ENCODE measurements at regions not wholly inside any gene's neighbourhood (a gene's known extent, or its start where the extent isn't known, plus 50 kb on each side); places are given as distances from the start of the nearest gene placed in this dataset.

DNA sequence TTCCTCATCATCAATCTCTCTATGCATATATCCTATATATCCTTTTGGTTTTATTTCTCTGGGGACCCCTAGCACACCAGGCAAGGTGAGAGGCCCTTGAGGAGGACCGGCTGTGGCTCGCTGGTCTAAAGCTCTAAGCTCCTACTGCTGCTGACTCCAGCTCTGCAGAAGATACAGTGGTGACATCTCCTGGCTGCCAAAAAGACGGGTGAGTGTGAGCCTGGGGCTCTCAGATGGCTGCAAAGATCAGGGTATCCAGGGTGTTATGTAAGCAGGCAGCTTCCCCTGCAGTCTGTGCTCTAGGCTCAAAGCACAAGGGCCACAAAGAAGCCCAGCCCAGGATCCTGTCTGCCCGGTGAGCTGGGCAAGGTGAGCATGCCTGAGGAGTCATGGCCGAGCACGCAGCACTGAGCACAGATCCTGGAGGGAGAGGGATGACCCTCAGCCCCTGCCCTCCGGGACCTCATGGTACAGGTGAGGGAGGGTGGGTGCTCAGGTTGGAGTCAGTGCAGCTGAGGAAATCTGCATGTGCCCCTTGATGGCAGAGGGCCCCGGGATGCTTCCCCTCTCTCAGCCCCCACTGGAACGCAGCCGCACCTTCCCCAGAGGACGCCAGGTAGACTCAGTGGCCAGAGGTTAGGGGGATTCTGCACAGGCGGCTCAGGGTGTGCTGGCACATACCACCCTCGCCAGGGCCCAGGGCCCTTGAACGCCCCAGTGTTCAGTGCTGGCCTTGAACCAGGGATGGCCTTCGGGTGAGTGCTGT, 95.4 kb upstream of the INSIG1 start:
- TF ChIP-seq, protein P1, sequence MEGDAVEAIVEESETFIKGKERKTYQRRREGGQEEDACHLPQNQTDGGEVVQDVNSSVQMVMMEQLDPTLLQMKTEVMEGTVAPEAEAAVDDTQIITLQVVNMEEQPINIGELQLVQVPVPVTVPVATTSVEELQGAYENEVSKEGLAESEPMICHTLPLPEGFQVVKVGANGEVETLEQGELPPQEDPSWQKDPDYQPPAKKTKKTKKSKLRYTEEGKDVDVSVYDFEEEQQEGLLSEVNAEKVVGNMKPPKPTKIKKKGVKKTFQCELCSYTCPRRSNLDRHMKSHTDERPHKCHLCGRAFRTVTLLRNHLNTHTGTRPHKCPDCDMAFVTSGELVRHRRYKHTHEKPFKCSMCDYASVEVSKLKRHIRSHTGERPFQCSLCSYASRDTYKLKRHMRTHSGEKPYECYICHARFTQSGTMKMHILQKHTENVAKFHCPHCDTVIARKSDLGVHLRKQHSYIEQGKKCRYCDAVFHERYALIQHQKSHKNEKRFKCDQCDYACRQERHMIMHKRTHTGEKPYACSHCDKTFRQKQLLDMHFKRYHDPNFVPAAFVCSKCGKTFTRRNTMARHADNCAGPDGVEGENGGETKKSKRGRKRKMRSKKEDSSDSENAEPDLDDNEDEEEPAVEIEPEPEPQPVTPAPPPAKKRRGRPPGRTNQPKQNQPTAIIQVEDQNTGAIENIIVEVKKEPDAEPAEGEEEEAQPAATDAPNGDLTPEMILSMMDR (IDR thresholded peaks at IDR 0.05), result no peak
- intact Hi-C loops (cut with DNase I), result no loop called here
- 90 to 92% (median 92%) methylated on average over 15 of the region's 15 CpGs for WGBS, 3 donors

DNA sequence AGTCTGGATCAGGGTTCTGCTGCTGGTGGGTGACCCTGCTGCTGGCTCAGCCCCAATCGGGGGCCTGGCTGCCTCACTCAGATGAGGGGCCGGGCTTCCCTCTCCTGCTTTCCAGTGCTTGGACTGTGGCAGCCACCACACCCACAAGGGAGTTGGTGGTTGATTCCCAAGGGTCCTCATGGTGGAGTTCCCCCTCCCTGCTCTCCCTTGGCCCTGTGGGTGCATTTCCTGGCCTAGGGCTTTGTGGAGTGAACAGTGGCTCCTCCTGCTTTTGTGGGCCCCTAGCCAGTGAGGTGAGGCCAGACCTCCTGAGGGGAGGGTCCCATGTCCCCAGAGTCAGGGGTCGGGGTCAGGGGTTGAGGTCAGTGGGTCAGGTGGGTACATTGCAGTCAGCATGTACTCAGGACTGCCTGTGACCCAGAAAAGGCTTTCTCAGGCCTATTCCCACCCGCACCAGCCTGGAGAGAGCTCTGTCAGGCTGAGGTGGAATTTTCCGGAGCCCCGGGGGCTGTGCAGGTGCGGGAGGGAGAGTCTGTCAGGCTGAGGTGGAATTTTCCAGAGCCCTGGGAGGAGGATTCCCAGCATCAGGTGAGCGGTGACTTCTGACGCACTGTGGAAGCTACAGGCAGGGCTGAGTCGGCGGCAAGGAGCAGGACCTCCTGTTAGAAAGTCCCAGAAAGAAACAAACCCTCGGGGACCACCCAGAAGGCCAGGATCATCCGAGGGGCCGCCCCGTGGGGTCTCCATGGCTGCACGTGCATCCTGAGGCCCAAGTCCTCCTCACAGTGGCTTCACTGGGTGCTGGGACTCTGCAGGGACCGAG, 94.4 kb upstream of the INSIG1 start:
- TF ChIP-seq, protein P1 (IDR thresholded peaks at IDR 0.05), result no peak
- H3K4me3 ChIP-seq, result no peak overlapping the region
- WGBS, 3 donors, result 81 to 86% (median 85%) methylated on average over 17 of the region's 17 CpGs
- DNase-seq, result no peak
- no peaks in the 10 kb centered on the region for H3K9me3 ChIP-seq
- H3K27me3 ChIP-seq (ENCODE audit: insufficient read depth in 3 of 3, low read length in 2 of 3), result peaks cover 0 to 3% (median 0%) of the 10 kb centered on the region in 3 donors
- no peaks in the 10 kb centered on the region for H3K4me1 ChIP-seq
- no peak for ATAC-seq
- intact Hi-C loops (cut with DNase I), result no loop called here
- no peak overlapping the region for H3K27ac ChIP-seq
- H3K36me3 ChIP-seq (ENCODE audit: insufficient read depth in 1 of 2, low read depth in 1 of 2), result no peaks in the 10 kb centered on the region

More for the DNA sequence above, 95.4 kb upstream of the INSIG1 start:
- H3K27me3 ChIP-seq (ENCODE audit: insufficient read depth in 3 of 3, low read length in 2 of 3), result peaks cover 0 to 3% (median 0%) of the 10 kb centered on the region in 3 donors
- no peaks in the 10 kb centered on the region for H3K36me3 ChIP-seq (ENCODE audit: insufficient read depth in 1 of 2, low read depth in 1 of 2)
- no peaks in the 10 kb centered on the region for H3K9me3 ChIP-seq
- DNase-seq, result no peak
- no peak for ATAC-seq
- no peak overlapping the region for H3K27ac ChIP-seq
- no peaks in the 10 kb centered on the region for H3K4me1 ChIP-seq
- H3K4me3 ChIP-seq, result no peak overlapping the region

DNA sequence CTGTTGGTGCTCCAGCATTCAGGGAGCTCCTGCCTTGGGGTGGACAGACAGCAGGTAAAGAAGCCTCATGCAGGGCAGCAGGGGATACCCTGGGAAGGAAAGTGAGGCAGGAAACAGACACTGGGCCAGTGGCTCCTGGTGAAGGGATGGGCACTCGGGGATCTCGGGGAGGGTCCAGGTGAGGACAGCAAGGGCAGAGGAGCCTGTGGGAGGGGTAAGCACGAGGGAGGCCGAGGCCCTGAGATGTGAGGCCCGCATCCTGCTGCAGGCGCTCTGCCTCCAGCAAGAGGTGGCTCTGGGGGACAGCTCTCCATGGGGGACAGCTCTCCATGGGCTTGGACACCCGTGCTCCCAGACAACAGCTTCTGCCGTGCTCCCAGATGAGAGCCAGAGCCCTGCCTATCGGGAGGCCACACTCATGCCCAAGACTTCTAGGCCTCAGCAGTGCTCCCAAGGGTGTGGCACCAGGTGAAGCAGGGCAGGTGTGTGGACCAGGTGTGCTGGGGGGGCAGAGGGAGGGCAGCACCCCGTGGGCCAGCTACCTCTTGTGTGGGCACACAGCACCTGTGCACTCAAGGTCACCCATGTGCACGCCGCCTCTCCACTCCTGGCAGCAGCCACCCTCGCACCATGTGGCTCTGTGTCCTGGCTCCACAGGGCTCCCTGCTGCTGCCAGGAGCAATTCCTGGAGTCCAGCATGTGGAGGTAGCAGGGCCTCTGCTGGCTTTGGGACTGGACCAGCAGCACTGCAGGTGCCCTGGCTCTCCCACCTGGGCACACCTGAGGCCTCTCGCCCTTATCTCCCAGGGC, 93.6 kb upstream of the INSIG1 start:
- no peak for DNase-seq
- no peaks in the 10 kb centered on the region for H3K9me3 ChIP-seq
- no peaks in the 10 kb centered on the region for H3K36me3 ChIP-seq (ENCODE audit: insufficient read depth in 1 of 2, low read depth in 1 of 2)
- intact Hi-C loops (cut with DNase I), result no loop called here
- TF ChIP-seq, protein P1 (IDR thresholded peaks at IDR 0.05), result no peak
- no peak overlapping the region for H3K4me3 ChIP-seq
- 84 to 87% (median 86%) methylated on average over 13 to 14 of the region's 14 CpGs for WGBS, 3 donors
- H3K27ac ChIP-seq, result no peak overlapping the region
- ATAC-seq, result no peak
- no peaks in the 10 kb centered on the region for H3K4me1 ChIP-seq
- H3K27me3 ChIP-seq (ENCODE audit: insufficient read depth in 3 of 3, low read length in 2 of 3), result peaks cover 0 to 3% (median 0%) of the 10 kb centered on the region in 3 donors

DNA sequence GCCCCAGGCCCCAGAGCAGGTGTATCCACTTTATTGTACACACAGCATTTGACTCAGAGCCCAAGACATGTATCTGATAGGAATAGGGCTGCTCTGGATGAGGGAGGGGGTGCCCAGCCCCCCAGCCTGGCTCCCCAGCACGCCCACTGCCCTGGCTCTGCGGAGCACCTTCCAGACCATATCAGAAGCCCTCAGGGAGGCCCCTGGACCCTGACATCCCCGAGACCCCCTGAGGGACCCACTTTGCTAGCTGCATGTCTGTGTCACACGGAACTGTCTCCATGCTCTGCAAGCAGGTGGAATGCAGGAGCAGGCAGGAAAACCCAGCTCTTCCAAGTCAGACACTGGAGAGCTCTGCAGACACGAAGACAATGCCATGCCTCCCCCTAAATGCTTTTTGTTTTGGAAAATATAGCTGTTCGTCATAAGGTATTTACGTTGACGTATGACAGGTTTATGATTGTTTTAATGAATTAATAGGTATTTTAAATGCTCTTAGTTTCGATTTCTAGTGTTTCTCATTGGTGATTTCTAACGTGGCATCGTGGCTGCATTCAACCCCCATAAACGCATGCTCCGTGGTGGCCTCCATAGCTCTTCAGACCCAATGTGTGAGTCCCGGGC, 92.8 kb upstream of the INSIG1 start:
- ATAC-seq, result no peak
- intact Hi-C loops (cut with DNase I), result loop anchor here in 1 of 2 donors (5.0 kb wide), 2 partner anchors 52 to 92 kb away; partner anchors contain the start of gene INSIG1
- no peaks in the 10 kb centered on the region for H3K9me3 ChIP-seq
- no peaks in the 10 kb centered on the region for H3K36me3 ChIP-seq (ENCODE audit: insufficient read depth in 1 of 2, low read depth in 1 of 2)
- peak overlapping the region; percentile 75 for H3K27ac ChIP-seq
- 64 to 73% (median 64%) methylated on average over 14 of the region's 14 CpGs for WGBS, 3 donors
- H3K27me3 ChIP-seq (ENCODE audit: insufficient read depth in 3 of 3, low read length in 2 of 3), result peaks cover 0 to 3% (median under 1%) of the 10 kb centered on the region in 3 donors
- no peaks in the 10 kb centered on the region for H3K4me1 ChIP-seq
- no peak for DNase-seq
- TF ChIP-seq, protein P1 (IDR thresholded peaks at IDR 0.05), result no peak
- peak overlapping the region; percentile 53 for H3K4me3 ChIP-seq
